ENCODE measurements at regions not wholly inside any gene's neighbourhood (a gene's known extent, or its start where the extent isn't known, plus 50 kb on each side); places are given as distances from the start of the nearest gene placed in this dataset.

GRCh38 chr3:88460369-88460768 lies 310.6 kb downstream of the C3orf38 start:
- TF ChIP-seq CTCF (IDR thresholded peaks at IDR 0.05) (no peak), POLR2A (IDR thresholded peaks at IDR 0.05) (no peak)
